ENCODE measurements at regions not wholly inside any gene's neighbourhood (a gene's known extent, or its start where the extent isn't known, plus 50 kb on each side); places are given as distances from the start of the nearest gene placed in this dataset.

DNA sequence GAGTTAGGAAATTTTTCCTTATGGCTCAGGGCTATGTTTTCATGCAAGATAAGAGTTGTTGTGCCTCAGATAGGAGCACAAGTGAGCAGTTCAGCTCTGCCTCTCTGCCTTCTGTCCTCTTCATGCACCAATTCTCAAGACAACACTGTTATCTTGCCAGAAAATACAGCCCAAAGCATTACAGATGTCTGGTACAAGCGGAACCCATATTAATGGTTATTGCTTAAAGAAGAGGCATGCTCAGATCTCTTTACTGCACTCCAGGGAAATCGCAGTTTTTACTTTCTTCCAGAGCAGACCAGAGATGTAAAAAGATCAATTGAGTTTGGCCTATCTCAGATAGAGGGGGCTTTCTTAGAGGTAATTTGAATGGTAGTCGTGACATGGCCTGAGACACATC is 361.6 kb upstream of the WWC1 start:
- TF ChIP-seq, protein P1, sequence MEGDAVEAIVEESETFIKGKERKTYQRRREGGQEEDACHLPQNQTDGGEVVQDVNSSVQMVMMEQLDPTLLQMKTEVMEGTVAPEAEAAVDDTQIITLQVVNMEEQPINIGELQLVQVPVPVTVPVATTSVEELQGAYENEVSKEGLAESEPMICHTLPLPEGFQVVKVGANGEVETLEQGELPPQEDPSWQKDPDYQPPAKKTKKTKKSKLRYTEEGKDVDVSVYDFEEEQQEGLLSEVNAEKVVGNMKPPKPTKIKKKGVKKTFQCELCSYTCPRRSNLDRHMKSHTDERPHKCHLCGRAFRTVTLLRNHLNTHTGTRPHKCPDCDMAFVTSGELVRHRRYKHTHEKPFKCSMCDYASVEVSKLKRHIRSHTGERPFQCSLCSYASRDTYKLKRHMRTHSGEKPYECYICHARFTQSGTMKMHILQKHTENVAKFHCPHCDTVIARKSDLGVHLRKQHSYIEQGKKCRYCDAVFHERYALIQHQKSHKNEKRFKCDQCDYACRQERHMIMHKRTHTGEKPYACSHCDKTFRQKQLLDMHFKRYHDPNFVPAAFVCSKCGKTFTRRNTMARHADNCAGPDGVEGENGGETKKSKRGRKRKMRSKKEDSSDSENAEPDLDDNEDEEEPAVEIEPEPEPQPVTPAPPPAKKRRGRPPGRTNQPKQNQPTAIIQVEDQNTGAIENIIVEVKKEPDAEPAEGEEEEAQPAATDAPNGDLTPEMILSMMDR (optimal IDR thresholded peaks at IDR 0.05 in 1 of 3, IDR thresholded peaks at IDR 0.05 in 1 of 3, conservative IDR thresholded peaks at IDR 0.05 in 1 of 3; ENCODE audit: extremely low read depth in 1 of 3, insufficient read depth in 2 of 3, low read length in 3 of 3) = no peak
- TF ChIP-seq EZH2 (IDR thresholded peaks at IDR 0.05; ENCODE audit: low read length) = no peak

All from keratinocyte (primary cell).